HEK293T (cell line): ENCODE measurements at regions not wholly inside any gene's neighbourhood (a gene's known extent, or its start where the extent isn't known, plus 50 kb on each side); places are given as distances from the start of the nearest gene placed in this dataset.

Experiments used
- ARNT ChIP-seq: fragments of 450-650 bp; IDR thresholded peaks from 2 replicates; pipeline ENCODE4 v1.6.1; 2017; ENCODE audit warnings: mild to moderate bottlenecking
- ELF4 ChIP-seq: fragments of 450-650 bp; IDR thresholded peaks from 2 replicates; pipeline ENCODE4 v1.6.1; 2017; ENCODE audit warnings: antibody characterized with exemption
- HDGF ChIP-seq: fragments of 450-650 bp; IDR thresholded peaks from 2 replicates; pipeline ENCODE4 v1.6.1; 2017; ENCODE audit warnings: antibody characterized with exemption, borderline replicate concordance
- NFRKB ChIP-seq: fragments of 450-650 bp; IDR thresholded peaks from 2 replicates; pipeline ENCODE4 v1.6.1; 2016; ENCODE audit warnings: mild to moderate bottlenecking, moderate library complexity
- TARDBP ChIP-seq: fragments of 450-650 bp; IDR thresholded peaks from 2 replicates; pipeline ENCODE4 v1.6.1; 2016

- TF ChIP-seq TARDBP = no peak
- TF ChIP-seq NFRKB = no peak
- no peak for TF ChIP-seq HDGF
- no peak for TF ChIP-seq ARNT
- no peak for TF ChIP-seq ELF4
Observed at GRCh38 chr6:166786704-166787293, 159.7 kb upstream of the RPS6KA2 start.
